Embryonic facial prominence (tissue), 1 donor: ENCODE measurements at regions not wholly inside any gene's neighbourhood (a gene's known extent, or its start where the extent isn't known, plus 50 kb on each side); places are given as distances from the start of the nearest gene placed in this dataset.

ENCODE experiments used
- DNase-seq: peaks from one replicate; pipeline ENCODE4 v3.0.0-alpha.2; 2016; ENCODE audit errors: extremely low spot score

- DNase-seq, result no peak
These were observed 165.6 kb upstream of the OGFRL1 start for GRCh38 chr6:71123051-71123450.

GRCh38 chr6:71124340-71124739 is 164.3 kb upstream of the OGFRL1 start:
- no peak for DNase-seq

- no peak for DNase-seq
These were observed 163.4 kb upstream of the OGFRL1 start for GRCh38 chr6:71125216-71125615.

- DNase-seq, result no peak
These were observed 162.1 kb upstream of the OGFRL1 start for GRCh38 chr6:71126506-71126905.

GRCh38 chr6:71127374-71127773 is 161.2 kb upstream of the OGFRL1 start:
- DNase-seq, result no peak

- DNase-seq, result no peak
These were observed 158.3 kb upstream of the OGFRL1 start for GRCh38 chr6:71130277-71130676.

GRCh38 chr6:71134929-71135642 is 153.5 kb upstream of the OGFRL1 start:
- DNase-seq, result no peak

- DNase-seq, result no peak
These were observed 150.6 kb upstream of the OGFRL1 start for GRCh38 chr6:71137973-71138372.

- DNase-seq, result no peak
These were observed 150.2 kb upstream of the OGFRL1 start for GRCh38 chr6:71138376-71138775.

- no peak for DNase-seq
These were observed 149.4 kb upstream of the OGFRL1 start for GRCh38 chr6:71139249-71139648.

- DNase-seq, result no peak
These were observed 134.8 kb upstream of the OGFRL1 start for GRCh38 chr6:71153755-71154325.

GRCh38 chr6:71157345-71157744 is 131.3 kb upstream of the OGFRL1 start:
- no peak for DNase-seq

- DNase-seq, result no peak
These were observed 123.7 kb upstream of the OGFRL1 start for GRCh38 chr6:71164890-71165289.

GRCh38 chr6:71168233-71168765 is 120.3 kb upstream of the OGFRL1 start:
- no peak for DNase-seq

- DNase-seq, result no peak
These were observed 117.0 kb upstream of the OGFRL1 start for GRCh38 chr6:71171497-71172070.

- no peak for DNase-seq
These were observed 109.2 kb upstream of the OGFRL1 start for GRCh38 chr6:71179249-71179885.

GRCh38 chr6:71181565-71181964 is 107.0 kb upstream of the OGFRL1 start:
- no peak for DNase-seq

GRCh38 chr6:71187141-71187540 is 101.5 kb upstream of the OGFRL1 start:
- DNase-seq, result no peak

GRCh38 chr6:71190809-71191208 is 97.8 kb upstream of the OGFRL1 start:
- DNase-seq, result no peak

GRCh38 chr6:71194724-71195123 is 93.9 kb upstream of the OGFRL1 start:
- no peak for DNase-seq

- no peak for DNase-seq
These were observed 91.3 kb upstream of the OGFRL1 start for GRCh38 chr6:71197267-71197666.

- no peak for DNase-seq
These were observed 90.8 kb upstream of the OGFRL1 start for GRCh38 chr6:71197780-71198179.

GRCh38 chr6:71198908-71199307 is 89.7 kb upstream of the OGFRL1 start:
- no peak for DNase-seq
